Activated CD8-positive, alpha-beta T cell treated with anti-CD3 and anti-CD28 coated beads for 36 hours (primary cell): ENCODE measurements at regions not wholly inside any gene's neighbourhood (a gene's known extent, or its start where the extent isn't known, plus 50 kb on each side); places are given as distances from the start of the nearest gene placed in this dataset.

Source experiments
- ATAC-seq: fragments of 200-7000 bp; cut with Tn5 transposase; one replicate; pipeline ENCODE4 v1.10.0; 2021; ENCODE audit warnings: mild to moderate bottlenecking, moderate library complexity
- CTCF ChIA-PET: fragments of 350-600 bp; sonication (Branson Sonifier 250); formaldehyde crosslinking; loops from one replicate; lab custom pipeline; 2021; ENCODE audit warnings: antibody characterized with exemption; lab: Charles Lee
- POLR2A ChIA-PET: fragments of 350-600 bp; sonication (Branson Sonifier 250); formaldehyde crosslinking; loops from one replicate; lab custom pipeline; 2021; ENCODE audit warnings: antibody characterized with exemption; lab: Charles Lee
- DNase-seq: peaks from one replicate; pipeline ENCODE4 v3.0.0-alpha.2; 2020
- H3K27ac Mint-ChIP-seq: one replicate; pipeline ENCODE4 v1.8.0; 2021; ENCODE audit warnings: mild to moderate bottlenecking, mixed read lengths
- H3K27me3 Mint-ChIP-seq: one replicate; pipeline ENCODE4 v1.8.0; 2021; ENCODE audit warnings: mixed read lengths
- H3K36me3 Mint-ChIP-seq: one replicate; pipeline ENCODE4 v1.8.0; 2021; ENCODE audit warnings: low read depth, mixed read lengths
- H3K4me1 Mint-ChIP-seq: one replicate; pipeline ENCODE4 v1.8.0; 2021; ENCODE audit warnings: low read depth, mixed read lengths
- H3K4me3 Mint-ChIP-seq: one replicate; pipeline ENCODE4 v1.8.0; 2021; ENCODE audit warnings: mild to moderate bottlenecking, moderate library complexity, mixed read lengths
- H3K9me3 Mint-ChIP-seq: one replicate; pipeline ENCODE4 v1.8.0; 2021; ENCODE audit warnings: mixed read lengths
- intact Hi-C: fragments of 100-400 bp; cut with micrococcal nuclease; formaldehyde crosslinking; loops from one replicate; pipeline ENCODE4 v1.10.0; 2022
- TF ChIP-seq, protein P1 (sequence below): fragments of 200-600 bp; IDR thresholded peaks from one replicate; pipeline ENCODE4 v1.8.0; 2022; ENCODE audit warnings: antibody characterized with exemption, mild to moderate bottlenecking

DNA sequence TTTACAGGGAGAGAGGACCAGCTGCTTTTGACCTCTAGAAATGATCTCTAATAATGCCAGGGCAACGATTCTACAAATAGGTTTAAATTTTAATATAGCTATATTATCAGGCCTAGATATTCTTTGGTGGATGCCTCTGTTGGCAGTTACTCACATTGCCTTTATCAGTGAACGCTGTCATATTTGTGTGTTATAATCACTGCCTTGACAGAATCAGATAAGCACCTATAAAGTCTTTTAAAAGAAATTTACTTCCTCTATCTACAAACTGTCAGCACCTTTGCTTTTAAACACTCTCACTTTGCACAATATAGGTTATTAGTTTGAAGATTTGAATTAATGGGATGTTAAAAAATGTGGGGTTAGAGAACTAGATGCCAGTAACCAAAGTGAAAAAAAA, 324.1 kb downstream of the ZIC1 start:
- CTCF ChIA-PET, result no interaction called here
- POLR2A ChIA-PET, result no interaction called here
- Mint-ChIP-seq H3K4me1 (no peaks in the 10 kb centered on the region), H3K9me3 (peaks cover 2% of the 10 kb centered on the region), H3K27ac (no peak overlapping the region), H3K36me3 (no peaks in the 10 kb centered on the region), H3K4me3 (no peak overlapping the region), H3K27me3 (no peaks in the 10 kb centered on the region)
- TF ChIP-seq, protein P1, sequence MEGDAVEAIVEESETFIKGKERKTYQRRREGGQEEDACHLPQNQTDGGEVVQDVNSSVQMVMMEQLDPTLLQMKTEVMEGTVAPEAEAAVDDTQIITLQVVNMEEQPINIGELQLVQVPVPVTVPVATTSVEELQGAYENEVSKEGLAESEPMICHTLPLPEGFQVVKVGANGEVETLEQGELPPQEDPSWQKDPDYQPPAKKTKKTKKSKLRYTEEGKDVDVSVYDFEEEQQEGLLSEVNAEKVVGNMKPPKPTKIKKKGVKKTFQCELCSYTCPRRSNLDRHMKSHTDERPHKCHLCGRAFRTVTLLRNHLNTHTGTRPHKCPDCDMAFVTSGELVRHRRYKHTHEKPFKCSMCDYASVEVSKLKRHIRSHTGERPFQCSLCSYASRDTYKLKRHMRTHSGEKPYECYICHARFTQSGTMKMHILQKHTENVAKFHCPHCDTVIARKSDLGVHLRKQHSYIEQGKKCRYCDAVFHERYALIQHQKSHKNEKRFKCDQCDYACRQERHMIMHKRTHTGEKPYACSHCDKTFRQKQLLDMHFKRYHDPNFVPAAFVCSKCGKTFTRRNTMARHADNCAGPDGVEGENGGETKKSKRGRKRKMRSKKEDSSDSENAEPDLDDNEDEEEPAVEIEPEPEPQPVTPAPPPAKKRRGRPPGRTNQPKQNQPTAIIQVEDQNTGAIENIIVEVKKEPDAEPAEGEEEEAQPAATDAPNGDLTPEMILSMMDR, result no peak
- DNase-seq (no peak), ATAC-seq (no peak)
- intact Hi-C loops, result no loop called here

DNA sequence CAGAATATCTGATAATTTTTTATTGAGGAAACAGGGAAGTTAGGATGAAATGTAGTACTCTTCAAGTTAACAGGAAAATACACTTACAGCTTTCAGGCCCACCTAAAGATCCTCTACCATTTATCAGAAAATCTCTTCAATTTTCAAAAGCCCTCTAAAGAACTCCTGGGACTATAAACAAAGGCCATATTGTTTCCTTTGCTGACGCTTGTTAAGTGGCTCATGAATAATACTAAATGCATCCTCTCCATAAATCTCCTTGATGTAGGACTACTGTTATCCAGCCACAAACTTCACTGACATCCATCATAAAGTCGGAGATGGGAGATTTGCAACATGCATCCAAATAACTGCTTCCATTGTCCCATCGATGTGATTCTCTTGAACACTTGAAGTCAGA, 326.5 kb downstream of the ZIC1 start:
- TF ChIP-seq, protein P1, result no peak
- intact Hi-C loops, result no loop called here
- CTCF ChIA-PET, result no interaction called here
- no peak overlapping the region for H3K27ac Mint-ChIP-seq
- H3K27me3 Mint-ChIP-seq, result no peaks in the 10 kb centered on the region
- POLR2A ChIA-PET, result no interaction called here
- H3K4me1 Mint-ChIP-seq, result no peaks in the 10 kb centered on the region
- no peaks in the 10 kb centered on the region for H3K36me3 Mint-ChIP-seq
- ATAC-seq, result no peak
- no peak overlapping the region for H3K4me3 Mint-ChIP-seq
- no peaks in the 10 kb centered on the region for H3K9me3 Mint-ChIP-seq
- no peak for DNase-seq

DNA sequence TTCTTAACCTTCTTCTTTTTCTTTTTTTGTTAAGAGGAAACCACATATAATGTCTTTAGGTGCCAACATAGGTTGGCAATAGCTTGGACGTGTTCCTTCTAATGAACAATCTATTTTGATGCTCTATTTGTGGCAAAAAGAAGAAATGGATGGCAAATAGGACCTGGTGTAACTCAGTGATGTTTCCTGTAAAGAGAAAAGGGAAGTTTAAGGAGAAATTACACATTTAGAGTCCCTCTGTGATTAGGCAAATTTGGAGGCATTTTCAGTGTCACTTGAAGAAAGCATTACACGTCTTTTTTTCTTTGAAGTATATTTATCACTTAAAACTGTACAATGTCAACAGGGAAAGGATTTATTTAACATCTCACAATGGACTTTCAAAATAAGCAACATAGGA, 327.1 kb downstream of the ZIC1 start:
- Mint-ChIP-seq H3K4me1 (no peaks in the 10 kb centered on the region), H3K27me3 (no peaks in the 10 kb centered on the region), H3K36me3 (no peaks in the 10 kb centered on the region), H3K9me3 (no peaks in the 10 kb centered on the region), H3K4me3 (no peak overlapping the region), H3K27ac (no peak overlapping the region)
- DNase-seq (no peak), ATAC-seq (no peak)
- intact Hi-C loops, result no loop called here
- TF ChIP-seq, protein P1, result no peak
- POLR2A ChIA-PET, result no interaction called here
- CTCF ChIA-PET, result no interaction called here

DNA sequence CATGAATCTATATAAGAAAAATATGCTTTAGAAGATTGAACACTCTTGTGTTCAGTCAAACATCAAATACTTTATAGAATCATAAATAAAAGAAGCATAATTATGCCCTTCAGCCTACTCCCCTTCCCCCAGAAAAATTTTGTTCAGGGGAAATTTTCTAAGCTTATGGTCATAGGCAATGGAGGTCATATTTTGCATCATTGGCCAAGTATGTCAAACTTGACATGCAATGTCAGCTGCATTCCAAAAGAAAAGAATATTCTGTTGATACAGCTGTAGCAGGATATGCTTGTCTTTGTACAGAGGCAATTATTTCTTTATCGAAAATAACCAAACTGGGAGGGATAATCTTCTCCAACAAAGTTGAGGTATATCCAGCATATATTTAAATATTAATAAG, 328.2 kb downstream of the ZIC1 start:
- CTCF ChIA-PET, result no interaction called here
- no peaks in the 10 kb centered on the region for H3K4me1 Mint-ChIP-seq
- DNase-seq (no peak), ATAC-seq (no peak)
- no peaks in the 10 kb centered on the region for H3K27me3 Mint-ChIP-seq
- H3K9me3 Mint-ChIP-seq, result no peaks in the 10 kb centered on the region
- POLR2A ChIA-PET, result no interaction called here
- intact Hi-C loops, result no loop called here
- TF ChIP-seq, protein P1, result no peak
- no peaks in the 10 kb centered on the region for H3K36me3 Mint-ChIP-seq
- no peak overlapping the region for H3K4me3 Mint-ChIP-seq
- H3K27ac Mint-ChIP-seq, result no peak overlapping the region

DNA sequence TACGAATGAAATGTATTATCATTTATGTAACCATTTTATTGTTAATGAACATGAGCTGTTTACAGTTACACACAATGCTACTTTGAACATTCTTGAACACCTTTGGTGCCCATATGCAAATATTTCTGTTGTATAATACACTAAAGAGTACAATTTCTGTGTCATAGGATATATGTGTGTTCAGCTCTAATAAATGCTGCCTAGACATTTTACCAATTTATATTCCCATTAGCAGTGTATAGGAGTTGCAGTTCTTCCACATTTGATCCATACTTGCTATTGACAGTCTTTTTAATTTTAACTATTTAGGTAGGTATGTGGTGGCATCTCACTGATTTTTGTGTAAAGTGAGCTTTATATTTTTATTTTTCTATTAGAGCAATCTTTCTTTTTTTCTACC, 331.8 kb downstream of the ZIC1 start:
- ChIA-PET POLR2A (no interaction called here), CTCF (no interaction called here)
- no peaks in the 10 kb centered on the region for H3K4me1 Mint-ChIP-seq
- H3K4me3 Mint-ChIP-seq, result no peak overlapping the region
- peaks cover 2% of the 10 kb centered on the region for H3K9me3 Mint-ChIP-seq
- H3K36me3 Mint-ChIP-seq, result no peaks in the 10 kb centered on the region
- ATAC-seq, result no peak
- intact Hi-C loops, result no loop called here
- no peak overlapping the region for H3K27ac Mint-ChIP-seq
- TF ChIP-seq, protein P1, result no peak
- H3K27me3 Mint-ChIP-seq, result no peaks in the 10 kb centered on the region
- DNase-seq, result no peak
